Chondrocyte (in vitro differentiated cells): ENCODE measurements at regions not wholly inside any gene's neighbourhood (a gene's known extent, or its start where the extent isn't known, plus 50 kb on each side); places are given as distances from the start of the nearest gene placed in this dataset.

Source experiments
- DNase-seq: peaks from one replicate; pipeline ENCODE4 v3.0.0; 2021; ENCODE audit warnings: mixed read lengths, low spot score
- H3K27ac Mint-ChIP-seq: one replicate; pipeline ENCODE4 v1.8.0; 2021; ENCODE audit warnings: mild to moderate bottlenecking, moderate library complexity, mixed read lengths; ENCODE audit not compliant: unreplicated experiment
- H3K27me3 Mint-ChIP-seq: 2 replicates; pipeline ENCODE4 v1.8.0; 2021; ENCODE audit warnings: low read depth, mixed read lengths
- H3K36me3 Mint-ChIP-seq: 2 replicates; pipeline ENCODE4 v1.8.0; 2021; ENCODE audit warnings: low read depth, mixed read lengths
- H3K4me1 Mint-ChIP-seq: 2 replicates; pipeline ENCODE4 v1.8.0; 2021; ENCODE audit warnings: low read depth, mild to moderate bottlenecking, mixed read lengths
- H3K4me3 Mint-ChIP-seq: one replicate; pipeline ENCODE4 v1.8.0; 2021; ENCODE audit warnings: mild to moderate bottlenecking, moderate library complexity, mixed read lengths; ENCODE audit not compliant: unreplicated experiment
- H3K9me3 Mint-ChIP-seq: 2 replicates; pipeline ENCODE4 v1.8.0; 2021; ENCODE audit warnings: low read depth, mixed read lengths
- TF ChIP-seq, protein P1 (sequence below): fragments of 200-600 bp; sonication (generic); IDR thresholded peaks from 2 replicates; pipeline ENCODE4 v1.5.0; 2021; ENCODE audit warnings: antibody characterized with exemption, mild to moderate bottlenecking, moderate library complexity

DNA sequence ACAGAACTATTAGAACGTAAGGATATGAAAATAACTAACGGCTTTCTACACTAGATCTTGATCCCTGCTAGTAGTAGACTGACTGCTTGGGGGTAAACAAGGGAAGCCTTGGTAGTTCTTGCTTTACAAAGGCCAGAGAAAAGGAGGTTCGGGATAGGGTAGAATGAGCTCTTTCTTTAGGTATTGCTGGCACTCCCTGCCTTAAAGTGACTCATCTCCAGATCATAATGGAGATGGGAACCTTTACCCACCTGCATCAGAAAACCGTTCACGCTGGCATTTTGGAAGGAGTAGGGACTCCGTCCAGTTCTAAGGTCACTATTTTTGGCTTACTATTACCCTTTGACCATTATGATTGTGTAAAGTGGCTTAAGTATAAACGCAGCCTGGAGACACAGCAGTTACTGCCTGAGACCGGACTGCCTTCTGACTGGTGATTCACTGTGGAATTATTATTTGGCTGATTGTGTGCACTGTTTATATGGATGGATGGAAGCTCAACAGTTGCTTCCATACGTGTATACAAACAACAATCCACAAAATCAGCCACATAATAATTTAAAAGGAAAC, 482.5 kb downstream of the STK39 start:
- TF ChIP-seq, protein P1, sequence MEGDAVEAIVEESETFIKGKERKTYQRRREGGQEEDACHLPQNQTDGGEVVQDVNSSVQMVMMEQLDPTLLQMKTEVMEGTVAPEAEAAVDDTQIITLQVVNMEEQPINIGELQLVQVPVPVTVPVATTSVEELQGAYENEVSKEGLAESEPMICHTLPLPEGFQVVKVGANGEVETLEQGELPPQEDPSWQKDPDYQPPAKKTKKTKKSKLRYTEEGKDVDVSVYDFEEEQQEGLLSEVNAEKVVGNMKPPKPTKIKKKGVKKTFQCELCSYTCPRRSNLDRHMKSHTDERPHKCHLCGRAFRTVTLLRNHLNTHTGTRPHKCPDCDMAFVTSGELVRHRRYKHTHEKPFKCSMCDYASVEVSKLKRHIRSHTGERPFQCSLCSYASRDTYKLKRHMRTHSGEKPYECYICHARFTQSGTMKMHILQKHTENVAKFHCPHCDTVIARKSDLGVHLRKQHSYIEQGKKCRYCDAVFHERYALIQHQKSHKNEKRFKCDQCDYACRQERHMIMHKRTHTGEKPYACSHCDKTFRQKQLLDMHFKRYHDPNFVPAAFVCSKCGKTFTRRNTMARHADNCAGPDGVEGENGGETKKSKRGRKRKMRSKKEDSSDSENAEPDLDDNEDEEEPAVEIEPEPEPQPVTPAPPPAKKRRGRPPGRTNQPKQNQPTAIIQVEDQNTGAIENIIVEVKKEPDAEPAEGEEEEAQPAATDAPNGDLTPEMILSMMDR = no peak
- Mint-ChIP-seq H3K27ac (no peak overlapping the region), H3K27me3 (no peaks in the 10 kb centered on the region), H3K36me3 (no peaks in the 10 kb centered on the region), H3K4me1 (peaks cover 8% of the 10 kb centered on the region), H3K4me3 (no peak overlapping the region), H3K9me3 (no peaks in the 10 kb centered on the region)
- DNase-seq = no peak

DNA sequence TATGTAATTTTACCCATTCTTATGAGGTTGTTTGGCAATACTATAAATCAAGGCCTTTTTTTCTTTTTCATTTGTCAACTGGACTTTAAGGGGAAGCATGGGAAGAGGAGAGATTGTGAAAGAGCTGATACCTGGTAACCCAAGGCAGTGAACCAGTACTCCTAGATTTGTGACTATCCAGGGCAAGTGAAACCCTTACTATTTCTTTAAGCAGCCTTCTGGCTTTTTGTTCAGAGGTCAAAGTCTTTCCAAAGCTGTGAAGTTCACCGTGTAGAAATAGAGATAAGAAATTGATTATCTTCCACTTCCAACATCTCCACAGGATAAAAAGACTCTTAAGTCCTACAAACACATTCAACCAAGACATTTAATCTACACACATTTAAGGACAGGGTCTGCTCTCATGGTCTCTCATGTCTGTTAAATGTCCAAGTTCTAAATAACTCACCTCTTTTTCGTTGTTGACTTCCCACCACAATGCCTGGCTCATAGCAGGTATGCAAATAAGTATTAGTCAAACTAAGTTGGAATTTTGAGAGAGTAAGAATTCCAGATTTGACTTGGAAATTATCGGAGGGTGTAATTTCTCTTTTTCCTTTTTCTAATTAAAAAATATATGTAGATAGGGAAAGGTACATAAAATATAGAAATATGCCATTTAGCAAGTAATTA, 485.8 kb downstream of the STK39 start:
- H3K4me1 Mint-ChIP-seq = peaks cover 12% of the 10 kb centered on the region
- H3K9me3 Mint-ChIP-seq = no peaks in the 10 kb centered on the region
- no peaks in the 10 kb centered on the region for H3K36me3 Mint-ChIP-seq
- TF ChIP-seq, protein P1 = no peak
- H3K4me3 Mint-ChIP-seq = no peak overlapping the region
- DNase-seq = no peak
- H3K27me3 Mint-ChIP-seq = no peaks in the 10 kb centered on the region
- H3K27ac Mint-ChIP-seq = no peak overlapping the region

DNA sequence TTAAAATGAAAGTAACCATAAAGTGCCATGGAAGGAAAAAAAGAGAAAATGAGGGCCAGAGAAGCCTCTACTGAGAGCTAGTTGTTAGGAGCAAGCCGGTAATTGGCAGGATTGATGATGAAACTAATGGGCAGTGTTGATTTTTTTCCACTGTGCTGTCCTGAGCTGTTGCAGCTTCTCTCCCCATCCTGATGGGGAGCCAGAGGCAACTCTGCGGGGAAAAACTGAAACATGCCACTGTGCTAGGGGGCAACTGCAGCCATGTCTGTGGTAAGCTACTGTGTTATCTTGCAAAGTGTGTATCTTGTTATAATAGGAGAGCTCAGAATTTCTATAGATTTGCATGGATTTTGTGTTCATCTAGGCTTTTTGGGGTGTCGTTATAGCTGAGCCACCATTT, 487.9 kb downstream of the STK39 start:
- H3K27ac Mint-ChIP-seq = no peak overlapping the region
- TF ChIP-seq, protein P1 = no peak
- H3K36me3 Mint-ChIP-seq = no peaks in the 10 kb centered on the region
- H3K9me3 Mint-ChIP-seq = no peaks in the 10 kb centered on the region
- peaks cover 19% of the 10 kb centered on the region for H3K4me1 Mint-ChIP-seq
- no peak overlapping the region for H3K4me3 Mint-ChIP-seq
- no peak for DNase-seq
- H3K27me3 Mint-ChIP-seq = no peaks in the 10 kb centered on the region

DNA sequence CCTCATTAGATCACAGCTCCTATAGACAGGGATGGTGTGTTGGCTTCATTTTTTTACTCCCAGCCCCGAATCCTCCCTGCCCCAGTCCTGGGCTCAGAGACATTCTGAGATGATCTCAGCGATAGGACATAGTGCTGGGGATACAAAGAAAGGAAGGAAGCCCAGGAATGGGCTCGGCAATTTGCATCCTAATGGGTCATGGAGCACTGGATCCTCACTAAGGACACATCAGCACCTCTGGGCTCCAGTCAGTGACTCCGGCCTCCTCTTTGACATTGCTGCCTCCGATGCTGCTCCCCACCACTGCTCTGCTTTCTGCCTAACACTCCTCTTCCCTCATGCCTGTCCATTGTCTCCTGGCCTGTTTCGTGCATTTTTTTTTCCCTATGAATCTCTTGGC, 489.1 kb downstream of the STK39 start:
- H3K27ac Mint-ChIP-seq = no peak overlapping the region
- H3K4me3 Mint-ChIP-seq = no peak overlapping the region

DNA sequence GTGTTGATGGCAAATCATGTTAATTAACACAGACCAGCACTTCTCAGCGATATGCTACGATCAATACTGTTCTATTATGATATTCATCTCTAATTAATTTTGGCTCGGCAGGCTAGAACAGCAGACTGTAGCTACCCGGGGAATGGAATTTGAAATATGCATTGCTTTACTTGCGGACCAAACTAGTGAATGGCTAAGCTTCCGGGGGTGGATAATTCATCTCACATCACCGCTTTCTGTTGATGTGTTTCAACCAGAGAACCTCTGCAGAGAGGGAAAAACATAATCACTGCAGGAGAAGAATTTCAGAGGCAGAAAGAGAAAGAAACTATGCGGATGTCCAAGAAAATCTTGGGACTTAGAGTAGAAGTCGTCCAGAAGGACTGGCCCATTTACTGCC, 490.9 kb downstream of the STK39 start:
- DNase-seq = no peak
- Mint-ChIP-seq H3K9me3 (no peaks in the 10 kb centered on the region), H3K36me3 (no peaks in the 10 kb centered on the region), H3K4me3 (no peak overlapping the region), H3K27ac (no peak overlapping the region), H3K4me1 (peaks cover 11% of the 10 kb centered on the region), H3K27me3 (no peaks in the 10 kb centered on the region)
- TF ChIP-seq, protein P1 = no peak

More for the DNA sequence above, 489.1 kb downstream of the STK39 start:
- no peak for DNase-seq
- Mint-ChIP-seq H3K27me3 (no peaks in the 10 kb centered on the region), H3K4me1 (peaks cover 19% of the 10 kb centered on the region), H3K36me3 (no peaks in the 10 kb centered on the region), H3K9me3 (no peaks in the 10 kb centered on the region)
- TF ChIP-seq, protein P1 = no peak
